ENCODE measurements at regions not wholly inside any gene's neighbourhood (a gene's known extent, or its start where the extent isn't known, plus 50 kb on each side); places are given as distances from the start of the nearest gene placed in this dataset.
"Not testable (repeated sequence)": the region's sequence is repeated elsewhere in the genome, so short reads cannot be mapped to it uniquely, and the experiment has no call there.

DNA sequence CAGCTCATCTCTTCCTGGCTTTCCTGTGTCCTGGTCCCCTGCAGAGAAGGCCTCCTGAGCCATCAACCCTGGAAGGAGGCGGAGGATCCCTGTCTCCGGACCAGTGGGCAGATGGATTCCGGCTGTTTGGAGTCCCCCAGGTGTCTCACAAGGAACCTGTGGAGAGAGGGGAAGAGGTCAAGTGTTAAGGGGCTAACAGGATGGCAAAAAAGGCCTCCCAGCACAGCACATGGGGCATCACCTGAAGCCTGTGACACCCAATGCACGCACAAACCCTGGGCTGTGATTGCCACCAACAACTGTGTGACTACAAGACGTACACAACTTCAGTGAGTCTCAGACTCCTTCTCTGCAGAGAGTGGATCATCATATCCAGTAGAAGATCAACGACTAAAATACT, 107.5 kb downstream of the TUBA3C start:
- H3K4me1 ChIP-seq (ENCODE audit: insufficient read depth); H2AFZ ChIP-seq; H3K36me3 ChIP-seq (ENCODE audit: insufficient read depth); H3F3A ChIP-seq (replicated peaks; ENCODE audit: low read depth); DNase-seq (ENCODE audit: low spot score); H3K4me1 Mint-ChIP-seq; H3K79me2 ChIP-seq (replicated peaks; ENCODE audit: insufficient read depth); H3K4me3 Mint-ChIP-seq; H3K27me3 ChIP-seq (ENCODE audit: insufficient read depth); H3K4me2 ChIP-seq; H3K27ac Mint-ChIP-seq; H3K4me3 ChIP-seq; H3K27ac ChIP-seq (ENCODE audit: low read depth); H3K27me3 Mint-ChIP-seq (ENCODE audit: insufficient read depth, low read depth, poor library complexity); ATAC-seq; H3K9me2 ChIP-seq (ENCODE audit: insufficient read depth); H4K20me1 ChIP-seq (replicated peaks; ENCODE audit: insufficient read depth): not testable (repeated sequence)
- Mint-ChIP-seq H3K9me3 (peaks cover 74% of the 10 kb centered on the region), H3K36me3 (ENCODE audit: low read depth) (peaks cover 30% of the 10 kb centered on the region)

GRCh38 chr13:19072956-19073706, 108.5 kb downstream of the TUBA3C start:
- H3K36me3 Mint-ChIP-seq (ENCODE audit: low read depth) = peaks cover 30% of the 10 kb centered on the region
- not testable (repeated sequence) for H3F3A ChIP-seq (replicated peaks; ENCODE audit: low read depth); H3K27ac ChIP-seq (ENCODE audit: low read depth); H3K9me2 ChIP-seq (ENCODE audit: insufficient read depth); H3K27ac Mint-ChIP-seq; H3K27me3 ChIP-seq (ENCODE audit: insufficient read depth); H3K4me1 Mint-ChIP-seq; DNase-seq (ENCODE audit: low spot score); H3K4me2 ChIP-seq; H3K79me2 ChIP-seq (replicated peaks; ENCODE audit: insufficient read depth); H3K27me3 Mint-ChIP-seq (ENCODE audit: insufficient read depth, low read depth, poor library complexity); H3K4me1 ChIP-seq (ENCODE audit: insufficient read depth); H4K20me1 ChIP-seq (replicated peaks; ENCODE audit: insufficient read depth); H3K36me3 ChIP-seq (ENCODE audit: insufficient read depth); H3K4me3 Mint-ChIP-seq; ATAC-seq; H2AFZ ChIP-seq; H3K4me3 ChIP-seq
- peaks cover 64% of the 10 kb centered on the region for H3K9me3 Mint-ChIP-seq

- Histone ChIP-seq H3K4me2 (no peak overlapping the region), H3K9me2 (ENCODE audit: insufficient read depth) (no peaks in the 10 kb centered on the region), H3F3A (replicated peaks; ENCODE audit: low read depth) (no peaks in the 10 kb centered on the region), H3K79me2 (replicated peaks; ENCODE audit: insufficient read depth) (no peaks in the 10 kb centered on the region), H3K27ac (ENCODE audit: low read depth) (no peak overlapping the region), H3K4me3 (no peak overlapping the region), H4K20me1 (replicated peaks; ENCODE audit: insufficient read depth) (no peaks in the 10 kb centered on the region), H2AFZ (no peak overlapping the region), H3K4me1 (ENCODE audit: insufficient read depth) (no peaks in the 10 kb centered on the region), H3K27me3 (ENCODE audit: insufficient read depth) (no peaks in the 10 kb centered on the region), H3K36me3 (ENCODE audit: insufficient read depth) (peaks cover 10% of the 10 kb centered on the region; the same call in 1 of the 2 replicates)
- DNase-seq (ENCODE audit: low spot score) (no peak), ATAC-seq (no peak)
- Mint-ChIP-seq H3K27ac (no peak overlapping the region), H3K4me3 (no peak overlapping the region), H3K27me3 (ENCODE audit: insufficient read depth, low read depth, poor library complexity) (peaks cover 2% of the 10 kb centered on the region), H3K4me1 (no peaks in the 10 kb centered on the region), H3K36me3 (ENCODE audit: low read depth) (peaks cover 29% of the 10 kb centered on the region), H3K9me3 (peaks cover 58% of the 10 kb centered on the region)
- TF ChIP-seq ZNF331 (CRISPR knock-in tag; IDR thresholded peaks at IDR 0.05; ENCODE audit: low read depth) (no peak), JUNB (IDR thresholded peaks at IDR 0.05; ENCODE audit: unreplicated experiment) (no peak), CREB1 (CRISPR knock-in tag; IDR thresholded peaks at IDR 0.05; ENCODE audit: low read depth) (no peak), NANOG (IDR thresholded peaks at IDR 0.05; ENCODE audit: borderline replicate concordance) (no peak), CTCF (conservative IDR thresholded peaks at IDR 0.05; ENCODE audit: low read depth in 2 of 2) (no peak), EZH2phosphoT487 (IDR thresholded peaks at IDR 0.05; ENCODE audit: unreplicated experiment) (no peak)
- TF ChIP-seq, protein P1, sequence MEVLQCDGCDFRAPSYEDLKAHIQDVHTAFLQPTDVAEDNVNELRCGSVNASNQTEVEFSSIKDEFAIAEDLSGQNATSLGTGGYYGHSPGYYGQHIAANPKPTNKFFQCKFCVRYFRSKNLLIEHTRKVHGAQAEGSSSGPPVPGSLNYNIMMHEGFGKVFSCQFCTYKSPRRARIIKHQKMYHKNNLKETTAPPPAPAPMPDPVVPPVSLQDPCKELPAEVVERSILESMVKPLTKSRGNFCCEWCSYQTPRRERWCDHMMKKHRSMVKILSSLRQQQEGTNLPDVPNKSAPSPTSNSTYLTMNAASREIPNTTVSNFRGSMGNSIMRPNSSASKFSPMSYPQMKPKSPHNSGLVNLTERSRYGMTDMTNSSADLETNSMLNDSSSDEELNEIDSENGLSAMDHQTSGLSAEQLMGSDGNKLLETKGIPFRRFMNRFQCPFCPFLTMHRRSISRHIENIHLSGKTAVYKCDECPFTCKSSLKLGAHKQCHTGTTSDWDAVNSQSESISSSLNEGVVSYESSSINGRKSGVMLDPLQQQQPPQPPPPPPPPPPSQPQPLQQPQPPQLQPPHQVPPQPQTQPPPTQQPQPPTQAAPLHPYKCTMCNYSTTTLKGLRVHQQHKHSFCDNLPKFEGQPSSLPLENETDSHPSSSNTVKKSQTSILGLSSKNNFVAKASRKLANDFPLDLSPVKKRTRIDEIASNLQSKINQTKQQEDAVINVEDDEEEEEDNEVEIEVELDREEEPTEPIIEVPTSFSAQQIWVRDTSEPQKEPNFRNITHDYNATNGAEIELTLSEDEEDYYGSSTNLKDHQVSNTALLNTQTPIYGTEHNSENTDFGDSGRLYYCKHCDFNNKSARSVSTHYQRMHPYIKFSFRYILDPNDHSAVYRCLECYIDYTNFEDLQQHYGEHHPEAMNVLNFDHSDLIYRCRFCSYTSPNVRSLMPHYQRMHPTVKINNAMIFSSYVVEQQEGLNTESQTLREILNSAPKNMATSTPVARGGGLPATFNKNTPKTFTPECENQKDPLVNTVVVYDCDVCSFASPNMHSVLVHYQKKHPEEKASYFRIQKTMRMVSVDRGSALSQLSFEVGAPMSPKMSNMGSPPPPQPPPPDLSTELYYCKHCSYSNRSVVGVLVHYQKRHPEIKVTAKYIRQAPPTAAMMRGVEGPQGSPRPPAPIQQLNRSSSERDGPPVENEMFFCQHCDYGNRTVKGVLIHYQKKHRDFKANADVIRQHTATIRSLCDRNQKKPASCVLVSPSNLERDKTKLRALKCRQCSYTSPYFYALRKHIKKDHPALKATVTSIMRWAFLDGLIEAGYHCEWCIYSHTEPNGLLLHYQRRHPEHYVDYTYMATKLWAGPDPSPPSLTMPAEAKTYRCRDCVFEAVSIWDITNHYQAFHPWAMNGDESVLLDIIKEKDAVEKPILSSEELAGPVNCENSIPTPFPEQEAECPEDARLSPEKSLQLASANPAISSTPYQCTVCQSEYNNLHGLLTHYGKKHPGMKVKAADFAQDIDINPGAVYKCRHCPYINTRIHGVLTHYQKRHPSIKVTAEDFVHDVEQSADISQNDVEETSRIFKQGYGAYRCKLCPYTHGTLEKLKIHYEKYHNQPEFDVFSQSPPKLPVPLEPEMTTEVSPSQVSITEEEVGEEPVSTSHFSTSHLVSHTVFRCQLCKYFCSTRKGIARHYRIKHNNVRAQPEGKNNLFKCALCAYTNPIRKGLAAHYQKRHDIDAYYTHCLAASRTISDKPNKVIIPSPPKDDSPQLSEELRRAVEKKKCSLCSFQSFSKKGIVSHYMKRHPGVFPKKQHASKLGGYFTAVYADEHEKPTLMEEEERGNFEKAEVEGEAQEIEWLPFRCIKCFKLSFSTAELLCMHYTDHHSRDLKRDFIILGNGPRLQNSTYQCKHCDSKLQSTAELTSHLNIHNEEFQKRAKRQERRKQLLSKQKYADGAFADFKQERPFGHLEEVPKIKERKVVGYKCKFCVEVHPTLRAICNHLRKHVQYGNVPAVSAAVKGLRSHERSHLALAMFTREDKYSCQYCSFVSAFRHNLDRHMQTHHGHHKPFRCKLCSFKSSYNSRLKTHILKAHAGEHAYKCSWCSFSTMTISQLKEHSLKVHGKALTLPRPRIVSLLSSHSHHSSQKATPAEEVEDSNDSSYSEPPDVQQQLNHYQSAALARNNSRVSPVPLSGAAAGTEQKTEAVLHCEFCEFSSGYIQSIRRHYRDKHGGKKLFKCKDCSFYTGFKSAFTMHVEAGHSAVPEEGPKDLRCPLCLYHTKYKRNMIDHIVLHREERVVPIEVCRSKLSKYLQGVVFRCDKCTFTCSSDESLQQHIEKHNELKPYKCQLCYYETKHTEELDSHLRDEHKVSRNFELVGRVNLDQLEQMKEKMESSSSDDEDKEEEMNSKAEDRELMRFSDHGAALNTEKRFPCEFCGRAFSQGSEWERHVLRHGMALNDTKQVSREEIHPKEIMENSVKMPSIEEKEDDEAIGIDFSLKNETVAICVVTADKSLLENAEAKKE (CRISPR knock-in tag; IDR thresholded peaks at IDR 0.05) = no peak
- TF ChIP-seq, protein P2, sequence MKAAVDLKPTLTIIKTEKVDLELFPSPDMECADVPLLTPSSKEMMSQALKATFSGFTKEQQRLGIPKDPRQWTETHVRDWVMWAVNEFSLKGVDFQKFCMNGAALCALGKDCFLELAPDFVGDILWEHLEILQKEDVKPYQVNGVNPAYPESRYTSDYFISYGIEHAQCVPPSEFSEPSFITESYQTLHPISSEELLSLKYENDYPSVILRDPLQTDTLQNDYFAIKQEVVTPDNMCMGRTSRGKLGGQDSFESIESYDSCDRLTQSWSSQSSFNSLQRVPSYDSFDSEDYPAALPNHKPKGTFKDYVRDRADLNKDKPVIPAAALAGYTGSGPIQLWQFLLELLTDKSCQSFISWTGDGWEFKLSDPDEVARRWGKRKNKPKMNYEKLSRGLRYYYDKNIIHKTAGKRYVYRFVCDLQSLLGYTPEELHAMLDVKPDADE (IDR thresholded peaks at IDR 0.05) = no peak
These were observed 109.1 kb downstream of the TUBA3C start for GRCh38 chr13:19072543-19072942.

All from GM23338 (cell line).